GM12892 (cell line): ENCODE measurements at regions not wholly inside any gene's neighbourhood (a gene's known extent, or its start where the extent isn't known, plus 50 kb on each side); places are given as distances from the start of the nearest gene placed in this dataset.

Source experiments
- DNase-seq: peaks from one replicate; pipeline ENCODE4 v3.0.0; 2011; ENCODE audit not compliant: insufficient read length
- FAIRE-seq: peaks from 2 replicates; lab custom pipeline; 2011; peaks lifted over from hg19 to GRCh38; lab: Jason Lieb, UNC
- POLR2A ChIP-seq: IDR thresholded peaks from 2 replicates; pipeline ENCODE4 v1.6.1; 2011; ENCODE audit warnings: low read depth, low read length, control low read depth
- POLR2AphosphoS5 ChIP-seq: IDR thresholded peaks from 2 replicates; pipeline ENCODE4 v1.6.1; 2011; ENCODE audit warnings: low read depth, low read length, control low read depth
- TAF1 ChIP-seq: IDR thresholded peaks from 2 replicates; pipeline ENCODE4 v1.6.1; 2011; ENCODE audit warnings: low read depth, mild to moderate bottlenecking, control low read depth, low read length, borderline replicate concordance

- no peak for TF ChIP-seq TAF1
- no peak for TF ChIP-seq POLR2A
- TF ChIP-seq POLR2AphosphoS5: no peak
- no peak for DNase-seq
- no peak for FAIRE-seq
These were observed 1032.8 kb downstream of the BRD1 start for GRCh38 chr22:48794906-48795305.

- FAIRE-seq (no peak), DNase-seq (no peak)
These were observed 1033.7 kb downstream of the BRD1 start for GRCh38 chr22:48793949-48794348.

GRCh38 chr22:48786679-48786996, 1041.0 kb downstream of the BRD1 start:
- no peak for FAIRE-seq
- no peak for DNase-seq
- TF ChIP-seq POLR2AphosphoS5: no peak
- no peak for TF ChIP-seq POLR2A
- no peak for TF ChIP-seq TAF1

More at GRCh38 chr22:48793949-48794348, 1033.7 kb downstream of the BRD1 start:
- no peak for TF ChIP-seq POLR2AphosphoS5
- no peak for TF ChIP-seq TAF1
- no peak for TF ChIP-seq POLR2A

- FAIRE-seq (no peak), DNase-seq (no peak)
- TF ChIP-seq POLR2A (no peak), POLR2AphosphoS5 (no peak), TAF1 (no peak)
These were observed 1041.6 kb downstream of the BRD1 start for GRCh38 chr22:48785792-48786678.

- TF ChIP-seq TAF1 (no peak), POLR2A (no peak), POLR2AphosphoS5 (no peak)
- DNase-seq: no peak
- no peak for FAIRE-seq
These were observed 1042.8 kb downstream of the BRD1 start for GRCh38 chr22:48784701-48785503.

GRCh38 chr22:48783821-48784266, 1043.8 kb downstream of the BRD1 start:
- FAIRE-seq: no peak
- TF ChIP-seq POLR2AphosphoS5 (no peak), TAF1 (no peak), POLR2A (no peak)
- DNase-seq: no peak

- TF ChIP-seq POLR2AphosphoS5: no peak
- no peak for TF ChIP-seq TAF1
- TF ChIP-seq POLR2A: no peak
- no peak for FAIRE-seq
- no peak for DNase-seq
These were observed 1044.7 kb downstream of the BRD1 start for GRCh38 chr22:48782811-48783511.

- DNase-seq: no peak
- TF ChIP-seq POLR2AphosphoS5: no peak
- no peak for TF ChIP-seq TAF1
- TF ChIP-seq POLR2A: no peak
- FAIRE-seq: no peak
These were observed 1045.3 kb downstream of the BRD1 start for GRCh38 chr22:48782326-48782725.

GRCh38 chr22:48781868-48782267, 1045.8 kb downstream of the BRD1 start:
- DNase-seq: no peak
- no peak for FAIRE-seq
- TF ChIP-seq TAF1 (no peak), POLR2A (no peak)

GRCh38 chr22:48781391-48781790, 1046.3 kb downstream of the BRD1 start:
- DNase-seq (no peak), FAIRE-seq (no peak)
- TF ChIP-seq POLR2A (no peak), POLR2AphosphoS5 (no peak), TAF1 (no peak)

GRCh38 chr22:48780597-48781277, 1046.9 kb downstream of the BRD1 start:
- TF ChIP-seq TAF1 (no peak), POLR2AphosphoS5 (no peak), POLR2A (no peak)
- DNase-seq (no peak), FAIRE-seq (no peak)
